ENCODE measurements at regions not wholly inside any gene's neighbourhood (a gene's known extent, or its start where the extent isn't known, plus 50 kb on each side); places are given as distances from the start of the nearest gene placed in this dataset.

DNA sequence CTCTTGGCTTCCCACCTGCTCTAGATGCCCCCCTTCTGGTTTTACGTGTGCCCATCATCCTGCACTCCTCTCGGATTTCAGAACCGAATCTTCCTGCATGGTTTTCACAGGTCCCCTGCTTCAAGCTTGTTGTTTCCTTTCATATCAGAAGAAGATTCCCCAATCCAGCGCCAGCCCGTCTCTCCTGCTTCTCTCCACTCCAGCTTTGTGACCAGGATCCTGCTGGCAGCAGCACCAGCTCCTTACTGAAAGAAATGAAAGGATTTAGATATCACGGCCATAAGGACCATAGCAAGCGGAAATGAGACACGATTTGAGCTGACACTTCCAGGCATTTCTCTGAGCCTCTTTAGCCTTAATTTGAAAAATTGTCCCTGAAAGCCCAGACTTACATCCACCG lies 180.3 kb upstream of the UBE3A start:
- H3K4me1 ChIP-seq (ENCODE audit: insufficient read depth, low read length) = no peaks in the 10 kb centered on the region
- no peak overlapping the region for H4K8ac ChIP-seq (replicated peaks; ENCODE audit: insufficient read length, low read depth, low read length)
- no peaks in the 10 kb centered on the region for H3K9me3 ChIP-seq (ENCODE audit: control insufficient read depth, low read depth, low read length)
- no peak for DNase-seq
- Mint-ChIP-seq H3K36me3 (ENCODE audit: insufficient read depth in 1 of 3, low read depth in 3 of 3) (no peaks in the 10 kb centered on the region; a peak in 1 of 7 replicates), H3K9me3 (no peaks in the 10 kb centered on the region; a peak in 1 of 5 replicates), H3K4me3 (no peak overlapping the region), H3K4me1 (no peaks in the 10 kb centered on the region), H3K27ac (no peak overlapping the region), H3K27me3 (ENCODE audit: low read depth) (peaks cover 54% of the 10 kb centered on the region)
- H2BK5ac ChIP-seq (ENCODE audit: insufficient read length, low read length) = no peak overlapping the region
- H2AK5ac ChIP-seq (ENCODE audit: insufficient read length, low read length) = no peak overlapping the region
- no peaks in the 10 kb centered on the region for H3K23me2 ChIP-seq (ENCODE audit: insufficient read length, low read depth, low read length, poor library complexity, severe bottlenecking)
- H4K91ac ChIP-seq (ENCODE audit: insufficient read length, low read depth, low read length) = no peak overlapping the region
- H2BK20ac ChIP-seq (ENCODE audit: low read depth, low read length, poor library complexity, severe bottlenecking) = no peak overlapping the region
- no peak overlapping the region for H3K23ac ChIP-seq (ENCODE audit: insufficient read length, low read depth, low read length)
- H3K27ac ChIP-seq (ENCODE audit: insufficient read length, low read depth, low read length) = no peak overlapping the region
- H3T11ph ChIP-seq (ENCODE audit: low read length) = no peak overlapping the region
- H3K9ac ChIP-seq (ENCODE audit: extremely low read depth, insufficient read length, low read length) = no peak overlapping the region
- TF ChIP-seq, protein P1, sequence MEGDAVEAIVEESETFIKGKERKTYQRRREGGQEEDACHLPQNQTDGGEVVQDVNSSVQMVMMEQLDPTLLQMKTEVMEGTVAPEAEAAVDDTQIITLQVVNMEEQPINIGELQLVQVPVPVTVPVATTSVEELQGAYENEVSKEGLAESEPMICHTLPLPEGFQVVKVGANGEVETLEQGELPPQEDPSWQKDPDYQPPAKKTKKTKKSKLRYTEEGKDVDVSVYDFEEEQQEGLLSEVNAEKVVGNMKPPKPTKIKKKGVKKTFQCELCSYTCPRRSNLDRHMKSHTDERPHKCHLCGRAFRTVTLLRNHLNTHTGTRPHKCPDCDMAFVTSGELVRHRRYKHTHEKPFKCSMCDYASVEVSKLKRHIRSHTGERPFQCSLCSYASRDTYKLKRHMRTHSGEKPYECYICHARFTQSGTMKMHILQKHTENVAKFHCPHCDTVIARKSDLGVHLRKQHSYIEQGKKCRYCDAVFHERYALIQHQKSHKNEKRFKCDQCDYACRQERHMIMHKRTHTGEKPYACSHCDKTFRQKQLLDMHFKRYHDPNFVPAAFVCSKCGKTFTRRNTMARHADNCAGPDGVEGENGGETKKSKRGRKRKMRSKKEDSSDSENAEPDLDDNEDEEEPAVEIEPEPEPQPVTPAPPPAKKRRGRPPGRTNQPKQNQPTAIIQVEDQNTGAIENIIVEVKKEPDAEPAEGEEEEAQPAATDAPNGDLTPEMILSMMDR (conservative IDR thresholded peaks at IDR 0.05) = no peak
- H3K56ac ChIP-seq (ENCODE audit: insufficient read length, low read depth, low read length) = no peak overlapping the region
- no peak overlapping the region for H2BK120ac ChIP-seq (ENCODE audit: low read depth, low read length, poor library complexity, severe bottlenecking)
- no peaks in the 10 kb centered on the region for H3K27me3 ChIP-seq (ENCODE audit: insufficient read depth, low read length)
- no peaks in the 10 kb centered on the region for H3K79me1 ChIP-seq (ENCODE audit: insufficient read depth, low read depth, low read length, poor library complexity, severe bottlenecking)
- H3K4me2 ChIP-seq (ENCODE audit: insufficient read depth, insufficient read length, low read length) = no peak overlapping the region
- H2BK15ac ChIP-seq (ENCODE audit: low read depth, low read length) = no peak overlapping the region
- H3K79me2 ChIP-seq (ENCODE audit: insufficient read depth, low read length) = no peaks in the 10 kb centered on the region
- no peak overlapping the region for H4K5ac ChIP-seq (ENCODE audit: insufficient read length, low read depth, low read length)
- H3K4ac ChIP-seq (ENCODE audit: low read depth, low read length) = no peak overlapping the region
- no peak overlapping the region for H2BK12ac ChIP-seq (ENCODE audit: insufficient read length, low read depth, low read length)
- H2AFZ ChIP-seq (ENCODE audit: low read length) = no peak overlapping the region
- WGBS (ENCODE audit: extremely low coverage, insufficient read length, low lambda C conversion rate) = no CpG with 5 or more reads among the region's 9 CpGs
- no peaks in the 10 kb centered on the region for H4K20me1 ChIP-seq (ENCODE audit: control insufficient read depth, insufficient read depth, insufficient read length)
- no peak overlapping the region for H3K18ac ChIP-seq (ENCODE audit: insufficient read length, low read depth, low read length)
- H3K14ac ChIP-seq (ENCODE audit: insufficient read depth, low read length) = no peak overlapping the region
